ENCODE measurements at regions not wholly inside any gene's neighbourhood (a gene's known extent, or its start where the extent isn't known, plus 50 kb on each side); places are given as distances from the start of the nearest gene placed in this dataset.
"Not testable (repeated sequence)": the region's sequence is repeated elsewhere in the genome, so short reads cannot be mapped to it uniquely, and the experiment has no call there.

DNA sequence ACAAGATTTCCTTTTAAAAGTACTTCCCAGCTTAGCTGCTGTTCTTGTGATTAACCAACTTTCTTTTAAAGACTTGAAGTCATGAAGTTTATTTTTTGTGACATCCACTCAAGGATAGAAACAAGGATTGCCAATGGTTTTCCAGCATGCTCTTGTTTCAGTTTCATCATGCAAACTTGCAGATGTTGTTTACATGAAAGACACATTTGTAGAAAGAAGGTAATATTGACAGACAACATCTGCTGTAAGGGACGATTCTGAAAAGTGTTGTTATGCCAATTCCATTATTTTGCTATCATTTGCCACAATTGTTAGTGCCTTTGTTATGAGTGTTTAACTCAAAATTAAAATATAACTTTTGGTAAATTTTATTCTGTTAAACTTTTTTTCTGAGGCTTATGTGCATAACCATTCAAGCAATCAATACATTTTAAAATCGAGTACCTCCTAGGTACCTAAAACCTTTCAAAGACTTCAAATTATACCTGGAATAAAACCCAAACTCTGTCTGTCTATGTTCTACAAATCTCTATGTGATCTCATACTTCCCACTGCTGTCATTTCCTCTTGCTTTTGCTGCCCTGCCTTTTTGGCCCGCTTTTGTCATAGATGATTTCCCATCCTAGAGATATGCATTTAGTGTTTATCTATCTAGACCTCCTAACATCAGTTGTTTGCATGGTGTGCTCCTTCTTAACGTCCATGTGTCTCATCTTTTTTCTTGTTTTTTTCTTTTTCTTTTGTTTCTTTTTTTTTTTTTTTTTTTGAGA lies 630.4 kb downstream of the NR2F2 start:
- no peak for DNase-seq
- H3K9me3 ChIP-seq (ENCODE audit: control insufficient read depth in 2 of 2, insufficient read depth in 1 of 2, low read depth in 1 of 2, low read length in 1 of 2): no peaks in the 10 kb centered on the region
- H3K36me3 ChIP-seq (ENCODE audit: control insufficient read depth in 3 of 3, insufficient read depth in 2 of 3, low read depth in 1 of 3, low read length in 3 of 3): no peaks in the 10 kb centered on the region
- H3K27ac ChIP-seq (ENCODE audit: low read depth in 1 of 3, low read length in 2 of 3): no peak overlapping the region
- no peak overlapping the region for H3K4me3 ChIP-seq (ENCODE audit: low read depth in 1 of 3, low read length in 3 of 3)
- no peaks in the 10 kb centered on the region for H3K4me1 ChIP-seq (ENCODE audit: control insufficient read depth in 3 of 3, insufficient read depth in 2 of 3, low read depth in 1 of 3, low read length in 2 of 3)
- H3K27me3 ChIP-seq (ENCODE audit: control insufficient read depth in 3 of 3, insufficient read depth in 3 of 3, low read length in 3 of 3): no peaks in the 10 kb centered on the region
- WGBS, 3 donors: 69 to 76% (median 74%) methylated on average over 4 of the region's 4 CpGs
- no peak for FAIRE-seq

DNA sequence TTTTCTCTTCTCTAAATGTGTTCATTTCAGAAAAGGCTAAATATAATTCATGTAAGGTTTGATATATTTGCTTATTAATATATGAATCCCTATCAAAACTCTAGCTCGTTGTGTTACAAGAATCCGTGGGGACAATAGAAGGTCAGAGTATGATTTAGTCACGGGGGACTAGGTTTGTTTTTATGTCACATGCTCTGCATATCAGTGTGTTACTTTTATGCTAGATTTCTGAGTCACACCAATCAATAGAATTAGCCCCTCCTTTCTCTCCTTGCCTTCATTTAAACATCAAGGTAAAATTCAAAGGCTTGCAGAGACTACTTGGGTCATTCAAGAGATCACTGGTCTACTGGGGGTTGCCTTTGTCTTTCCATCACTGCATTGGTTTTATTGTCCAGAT lies 636.1 kb downstream of the NR2F2 start:
- Histone ChIP-seq H3K36me3 (ENCODE audit: control insufficient read depth in 3 of 3, insufficient read depth in 2 of 3, low read depth in 1 of 3, low read length in 3 of 3) (no peaks in the 10 kb centered on the region), H3K4me1 (ENCODE audit: control insufficient read depth in 3 of 3, insufficient read depth in 2 of 3, low read depth in 1 of 3, low read length in 2 of 3) (no peaks in the 10 kb centered on the region), H3K9me3 (ENCODE audit: control insufficient read depth in 2 of 2, insufficient read depth in 1 of 2, low read depth in 1 of 2, low read length in 1 of 2) (no peaks in the 10 kb centered on the region), H3K27ac (ENCODE audit: low read depth in 1 of 3, low read length in 2 of 3) (no peak overlapping the region), H3K27me3 (ENCODE audit: control insufficient read depth in 3 of 3, insufficient read depth in 3 of 3, low read length in 3 of 3) (no peaks in the 10 kb centered on the region), H3K4me3 (ENCODE audit: low read depth in 1 of 3, low read length in 3 of 3) (no peak overlapping the region)
- WGBS, 3 donors: 23 to 62% (median 32%) methylated on average over 3 of the region's 3 CpGs
- DNase-seq (no peak), FAIRE-seq (no peak)

DNA sequence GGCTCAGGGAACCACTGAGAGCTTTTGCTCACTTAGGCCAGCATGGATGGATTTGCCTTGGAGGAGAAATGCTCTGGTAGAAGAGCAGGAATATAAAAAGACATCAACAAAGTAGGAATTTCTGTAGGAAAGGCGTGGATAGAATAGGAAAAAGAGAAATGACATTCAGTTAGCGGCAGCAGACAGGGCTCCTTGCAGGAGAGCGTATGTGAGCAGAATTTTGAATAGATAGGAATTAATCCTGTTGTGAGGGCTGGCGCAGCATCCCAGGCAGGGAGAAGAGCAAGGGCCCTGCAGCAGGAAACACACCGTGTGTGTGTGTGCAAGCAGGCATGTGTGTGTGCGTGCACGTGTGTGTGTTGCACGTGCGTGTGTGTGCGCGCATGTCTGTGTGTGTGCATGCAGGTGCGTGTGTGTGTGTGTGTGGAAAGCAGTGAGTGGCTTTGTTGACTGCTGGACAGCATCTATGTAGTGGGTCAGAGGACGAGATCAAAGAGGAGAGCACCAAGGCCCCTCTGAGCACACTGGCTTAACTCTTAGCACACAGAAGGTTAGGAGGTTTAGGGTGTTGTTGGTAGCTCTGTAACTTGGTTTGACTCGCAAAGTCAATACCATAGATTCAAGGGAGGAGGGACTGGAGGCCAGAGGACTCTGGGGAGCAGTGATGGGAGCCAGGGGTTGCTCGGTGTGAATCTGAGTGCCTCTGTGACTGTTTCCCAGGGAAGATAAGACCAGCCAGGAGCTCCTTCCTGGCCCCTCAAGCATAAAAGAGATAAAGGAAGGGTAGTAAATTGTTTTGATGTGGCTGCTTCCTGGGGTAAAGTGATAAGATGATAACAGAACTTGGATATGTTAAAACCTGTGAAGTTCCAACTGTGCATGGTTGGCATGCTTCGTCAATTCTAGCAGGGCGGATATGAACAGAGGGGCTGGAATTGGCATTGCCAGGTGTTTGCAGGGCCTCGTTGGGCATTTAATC lies 639.5 kb downstream of the NR2F2 start:
- no peak overlapping the region for H3K4me3 ChIP-seq (ENCODE audit: low read depth in 1 of 3, low read length in 3 of 3)
- DNase-seq (no peak), FAIRE-seq (no peak)
- H3K9me3 ChIP-seq (ENCODE audit: control insufficient read depth in 2 of 2, insufficient read depth in 1 of 2, low read depth in 1 of 2, low read length in 1 of 2): no peaks in the 10 kb centered on the region
- no peak overlapping the region for H3K27ac ChIP-seq (ENCODE audit: low read depth in 1 of 3, low read length in 2 of 3)
- 75 to 78% (median 75%) methylated on average over 18 of the region's 18 CpGs for WGBS, 3 donors
- no peaks in the 10 kb centered on the region for H3K27me3 ChIP-seq (ENCODE audit: control insufficient read depth in 3 of 3, insufficient read depth in 3 of 3, low read length in 3 of 3)
- H3K36me3 ChIP-seq (ENCODE audit: control insufficient read depth in 3 of 3, insufficient read depth in 2 of 3, low read depth in 1 of 3, low read length in 3 of 3): no peaks in the 10 kb centered on the region
- no peaks in the 10 kb centered on the region for H3K4me1 ChIP-seq (ENCODE audit: control insufficient read depth in 3 of 3, insufficient read depth in 2 of 3, low read depth in 1 of 3, low read length in 2 of 3)

DNA sequence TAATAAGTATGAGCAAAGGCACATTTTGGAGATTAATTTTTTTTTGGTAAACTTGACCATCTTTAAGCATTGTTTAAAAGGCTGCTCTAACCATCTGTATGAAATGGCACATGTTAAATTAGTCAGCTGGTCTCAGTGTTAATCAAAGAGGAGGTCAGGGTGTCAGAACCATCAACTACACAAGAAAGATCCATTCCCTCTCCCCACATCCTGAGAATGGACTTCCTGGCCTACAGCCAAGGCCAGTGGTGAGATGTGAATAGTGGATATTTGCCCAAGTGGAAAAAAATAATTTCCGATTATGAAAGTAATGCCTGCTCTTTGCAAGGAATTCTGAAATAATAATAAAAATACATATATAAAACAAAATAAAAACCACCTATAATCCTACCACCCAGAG lies 641.7 kb downstream of the NR2F2 start:
- H3K4me3 ChIP-seq (ENCODE audit: low read depth in 1 of 3, low read length in 3 of 3): no peak overlapping the region
- no peaks in the 10 kb centered on the region for H3K27me3 ChIP-seq (ENCODE audit: control insufficient read depth in 3 of 3, insufficient read depth in 3 of 3, low read length in 3 of 3)
- DNase-seq (no peak), FAIRE-seq (no peak)
- no peaks in the 10 kb centered on the region for H3K36me3 ChIP-seq (ENCODE audit: control insufficient read depth in 3 of 3, insufficient read depth in 2 of 3, low read depth in 1 of 3, low read length in 3 of 3)
- 22 to 76% (median 47%) methylated on average over 1 of the region's 1 CpG for WGBS, 3 donors
- no peaks in the 10 kb centered on the region for H3K4me1 ChIP-seq (ENCODE audit: control insufficient read depth in 3 of 3, insufficient read depth in 2 of 3, low read depth in 1 of 3, low read length in 2 of 3)
- no peaks in the 10 kb centered on the region for H3K9me3 ChIP-seq (ENCODE audit: control insufficient read depth in 2 of 2, insufficient read depth in 1 of 2, low read depth in 1 of 2, low read length in 1 of 2)
- no peak overlapping the region for H3K27ac ChIP-seq (ENCODE audit: low read depth in 1 of 3, low read length in 2 of 3)

DNA sequence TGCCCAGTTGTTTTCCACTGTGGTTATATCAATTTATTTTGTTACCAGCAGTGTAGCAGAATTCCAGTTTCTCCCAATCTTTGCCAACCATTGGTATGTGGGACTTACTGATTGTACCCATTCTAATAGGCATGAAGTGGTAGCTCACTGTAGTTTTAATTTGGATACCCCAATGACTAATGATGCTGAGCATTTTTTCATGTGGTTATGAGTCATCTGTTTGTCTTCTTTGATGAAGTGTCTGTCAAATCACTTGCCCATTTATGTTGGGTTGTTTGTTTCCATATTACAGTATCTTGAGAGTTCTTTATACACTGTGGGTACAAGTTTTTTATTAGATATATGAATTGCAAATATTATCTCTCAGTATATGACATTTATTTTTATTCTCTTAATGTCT lies 644.3 kb downstream of the NR2F2 start:
- FAIRE-seq (no peak), DNase-seq (no peak)
- Histone ChIP-seq H3K27ac (ENCODE audit: low read depth in 1 of 3, low read length in 2 of 3) (no peak overlapping the region), H3K9me3 (ENCODE audit: control insufficient read depth in 2 of 2, insufficient read depth in 1 of 2, low read depth in 1 of 2, low read length in 1 of 2) (no peaks in the 10 kb centered on the region), H3K36me3 (ENCODE audit: control insufficient read depth in 3 of 3, insufficient read depth in 2 of 3, low read depth in 1 of 3, low read length in 3 of 3) (no peaks in the 10 kb centered on the region), H3K4me1 (ENCODE audit: control insufficient read depth in 3 of 3, insufficient read depth in 2 of 3, low read depth in 1 of 3, low read length in 2 of 3) (peaks cover 0 to 4% (median 0%) of the 10 kb centered on the region in 3 donors), H3K4me3 (ENCODE audit: low read depth in 1 of 3, low read length in 3 of 3) (no peak overlapping the region), H3K27me3 (ENCODE audit: control insufficient read depth in 3 of 3, insufficient read depth in 3 of 3, low read length in 3 of 3) (no peaks in the 10 kb centered on the region)

DNA sequence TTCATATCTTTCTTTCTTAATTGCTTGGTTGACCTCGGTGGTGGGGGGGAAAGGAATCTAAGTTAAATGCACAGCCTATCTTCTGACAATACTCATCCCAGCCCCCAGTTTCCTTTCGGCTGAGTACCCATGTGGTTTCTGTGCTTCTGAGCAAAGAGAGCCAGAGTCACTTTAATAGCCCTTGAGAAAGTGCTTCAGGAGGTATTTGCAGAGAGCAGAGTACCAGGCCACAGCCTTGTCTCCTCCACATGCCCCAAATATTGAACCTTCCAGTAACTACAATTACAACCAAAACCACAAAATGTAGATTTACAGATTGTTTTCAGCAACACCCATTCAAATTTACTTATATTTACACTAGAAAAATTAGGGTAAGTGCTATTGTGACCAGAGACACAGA lies 647.4 kb downstream of the NR2F2 start:
- no peaks in the 10 kb centered on the region for H3K9me3 ChIP-seq (ENCODE audit: control insufficient read depth in 2 of 2, insufficient read depth in 1 of 2, low read depth in 1 of 2, low read length in 1 of 2)
- no peak for FAIRE-seq
- no peak overlapping the region for H3K4me3 ChIP-seq (ENCODE audit: low read depth in 1 of 3, low read length in 3 of 3)
- WGBS, 3 donors: 45 to 68% (median 52%) methylated on average over 2 of the region's 2 CpGs
- H3K4me1 ChIP-seq (ENCODE audit: control insufficient read depth in 3 of 3, insufficient read depth in 2 of 3, low read depth in 1 of 3, low read length in 2 of 3): peaks cover 0 to 4% (median 0%) of the 10 kb centered on the region in 3 donors
- H3K27me3 ChIP-seq (ENCODE audit: control insufficient read depth in 3 of 3, insufficient read depth in 3 of 3, low read length in 3 of 3): no peaks in the 10 kb centered on the region
- no peak overlapping the region for H3K27ac ChIP-seq (ENCODE audit: low read depth in 1 of 3, low read length in 2 of 3)
- DNase-seq: no peak
- no peaks in the 10 kb centered on the region for H3K36me3 ChIP-seq (ENCODE audit: control insufficient read depth in 3 of 3, insufficient read depth in 2 of 3, low read depth in 1 of 3, low read length in 3 of 3)

DNA sequence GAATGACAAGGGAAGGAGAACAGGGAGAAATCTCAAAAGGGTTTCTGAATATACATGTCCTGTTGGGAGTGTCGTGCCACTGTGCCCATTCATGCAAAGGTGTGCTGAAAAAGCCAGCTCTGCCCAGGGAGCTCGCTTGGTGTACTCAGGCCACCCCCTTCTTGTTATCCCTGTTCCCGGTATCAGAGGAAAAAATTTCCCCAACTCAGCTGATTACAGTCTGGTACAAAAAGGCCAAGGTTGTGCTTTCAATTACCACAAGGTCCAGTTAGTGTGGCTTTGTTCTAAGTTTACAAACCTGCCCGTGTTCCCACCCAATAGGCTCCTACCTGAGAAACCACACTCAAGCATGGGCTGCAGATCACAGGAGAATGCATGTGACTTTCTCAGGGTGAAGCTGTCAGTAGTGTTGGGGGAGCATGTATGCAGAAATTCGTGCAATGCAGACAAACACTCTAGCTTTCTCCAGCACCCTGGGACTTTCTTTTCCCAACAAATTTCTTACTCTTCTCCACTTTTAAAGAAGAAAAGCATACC lies 648.5 kb downstream of the NR2F2 start:
- H3K4me1 ChIP-seq (ENCODE audit: control insufficient read depth in 3 of 3, insufficient read depth in 2 of 3, low read depth in 1 of 3, low read length in 2 of 3): peaks cover 0 to 4% (median 0%) of the 10 kb centered on the region in 3 donors
- no peaks in the 10 kb centered on the region for H3K36me3 ChIP-seq (ENCODE audit: control insufficient read depth in 3 of 3, insufficient read depth in 2 of 3, low read depth in 1 of 3, low read length in 3 of 3)
- no peaks in the 10 kb centered on the region for H3K9me3 ChIP-seq (ENCODE audit: control insufficient read depth in 2 of 2, insufficient read depth in 1 of 2, low read depth in 1 of 2, low read length in 1 of 2)
- 11 to 66% (median 20%) methylated on average over 5 of the region's 5 CpGs for WGBS, 3 donors
- no peak for FAIRE-seq
- H3K4me3 ChIP-seq (ENCODE audit: low read depth in 1 of 3, low read length in 3 of 3): no peak overlapping the region
- H3K27ac ChIP-seq (ENCODE audit: low read depth in 1 of 3, low read length in 2 of 3): no peak overlapping the region
- no peaks in the 10 kb centered on the region for H3K27me3 ChIP-seq (ENCODE audit: control insufficient read depth in 3 of 3, insufficient read depth in 3 of 3, low read length in 3 of 3)
- peak in 1 of 2 donors; percentile 60 for DNase-seq

DNA sequence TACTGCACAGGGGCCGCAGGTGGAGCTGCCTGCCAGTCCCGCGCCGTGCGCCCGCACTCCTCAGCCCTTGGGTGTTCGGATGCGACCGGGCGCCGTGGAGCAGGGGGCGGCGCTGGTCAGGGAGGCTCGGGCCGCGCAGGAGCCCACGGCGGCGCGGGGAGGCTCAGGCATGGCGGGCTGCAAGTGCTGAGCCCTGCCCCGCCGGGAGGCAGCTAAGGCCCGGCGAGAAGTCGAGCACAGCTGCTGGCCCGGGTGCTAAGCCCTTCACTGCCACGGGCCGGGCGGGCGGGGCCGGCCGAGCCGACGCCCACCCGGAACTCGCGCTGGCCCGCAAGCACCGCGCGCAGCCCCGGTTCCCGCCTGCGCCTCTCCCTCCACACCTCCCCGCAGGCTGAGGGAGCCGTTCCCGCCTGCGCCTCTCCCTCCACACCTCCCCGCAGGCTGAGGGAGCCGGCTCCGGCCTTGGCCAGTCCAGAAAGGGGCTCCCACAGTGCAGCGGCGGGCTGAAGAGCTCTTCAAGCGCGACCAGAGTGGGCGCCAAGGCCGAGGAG lies 653.7 kb downstream of the NR2F2 start:
- DNase-seq; FAIRE-seq; H3K9me3 ChIP-seq (ENCODE audit: control insufficient read depth in 2 of 2, insufficient read depth in 1 of 2, low read depth in 1 of 2, low read length in 1 of 2); H3K36me3 ChIP-seq (ENCODE audit: control insufficient read depth in 3 of 3, insufficient read depth in 2 of 3, low read depth in 1 of 3, low read length in 3 of 3); H3K4me3 ChIP-seq (ENCODE audit: low read depth in 1 of 3, low read length in 3 of 3); H3K4me1 ChIP-seq (ENCODE audit: control insufficient read depth in 3 of 3, insufficient read depth in 2 of 3, low read depth in 1 of 3, low read length in 2 of 3); H3K27me3 ChIP-seq (ENCODE audit: control insufficient read depth in 3 of 3, insufficient read depth in 3 of 3, low read length in 3 of 3); H3K27ac ChIP-seq (ENCODE audit: low read depth in 1 of 3, low read length in 2 of 3): not testable (repeated sequence)
- WGBS, 3 donors: 88 to 95% (median 94%) methylated on average over 32 to 58 of the region's 58 CpGs

Measured in small intestine (tissue), 7 donors.